SK-N-SH (cell line): ENCODE measurements at regions not wholly inside any gene's neighbourhood (a gene's known extent, or its start where the extent isn't known, plus 50 kb on each side); places are given as distances from the start of the nearest gene placed in this dataset.

Experiments
- EP300 ChIP-seq, 2 experiments: IDR thresholded peaks; 2 replicates each; pipeline versions ENCODE4 v1.4.0 to v1.6.1; 2012; ENCODE audit warnings: borderline replicate concordance in 1 of 2, low read depth in 1 of 2, low read length in 1 of 2
- FOXM1 ChIP-seq: IDR thresholded peaks from 2 replicates; pipeline ENCODE4 v1.4.0; 2012; ENCODE audit warnings: low read depth, mild to moderate bottlenecking
- POLR2AphosphoS5 ChIP-seq: IDR thresholded peaks from 2 replicates; pipeline ENCODE4 v1.6.1; 2012; ENCODE audit warnings: low read depth, low read length
- REST ChIP-seq: IDR thresholded peaks from 2 replicates; pipeline ENCODE4 v1.6.1; 2012; ENCODE audit warnings: mild to moderate bottlenecking, low read depth, low read length, moderate library complexity
- RXRA ChIP-seq: IDR thresholded peaks from 2 replicates; pipeline ENCODE4 v1.4.0; 2012; ENCODE audit warnings: low read depth, mild to moderate bottlenecking, borderline replicate concordance
- TF ChIP-seq, protein P1 (sequence below): fragments of 200-600 bp; sonication (generic); IDR thresholded peaks from 2 replicates; pipeline ENCODE4 v1.6.1; 2017; ENCODE audit warnings: antibody characterized with exemption, mild to moderate bottlenecking, moderate library complexity

DNA sequence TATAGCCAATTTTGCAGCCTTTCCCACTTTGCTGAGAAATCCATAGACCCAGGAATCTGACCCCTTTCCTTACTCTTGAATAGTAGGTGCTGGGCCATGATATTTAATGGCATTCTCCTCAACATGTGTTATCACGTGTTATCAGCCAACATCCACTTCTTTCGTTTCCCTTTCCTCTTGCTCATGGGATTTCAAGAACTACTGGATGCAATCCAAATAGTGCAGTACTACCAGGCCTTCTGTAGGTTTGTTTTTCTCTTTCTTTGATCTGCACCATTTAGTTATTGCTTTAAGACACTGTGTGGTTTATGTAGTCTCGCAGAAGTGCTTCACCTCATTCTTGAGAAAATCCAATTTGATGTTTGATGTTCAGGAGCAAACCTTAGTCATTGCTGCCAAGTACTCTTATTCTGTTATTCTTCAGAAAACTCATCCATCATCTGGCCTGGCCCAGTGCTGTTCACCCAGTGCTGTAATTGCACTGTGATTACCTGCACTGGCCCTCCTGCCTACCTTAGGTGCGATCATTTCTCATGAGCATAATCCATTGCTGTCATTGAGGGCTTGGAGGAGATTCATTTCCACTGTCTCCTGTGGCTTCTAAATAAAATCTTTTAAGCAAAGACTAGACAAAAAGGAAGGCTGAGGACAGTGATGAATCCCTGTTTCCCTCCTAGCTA lies 315.3 kb downstream of the BMPER start:
- TF ChIP-seq POLR2AphosphoS5: no peak
- TF ChIP-seq REST: no peak
- TF ChIP-seq, protein P1, sequence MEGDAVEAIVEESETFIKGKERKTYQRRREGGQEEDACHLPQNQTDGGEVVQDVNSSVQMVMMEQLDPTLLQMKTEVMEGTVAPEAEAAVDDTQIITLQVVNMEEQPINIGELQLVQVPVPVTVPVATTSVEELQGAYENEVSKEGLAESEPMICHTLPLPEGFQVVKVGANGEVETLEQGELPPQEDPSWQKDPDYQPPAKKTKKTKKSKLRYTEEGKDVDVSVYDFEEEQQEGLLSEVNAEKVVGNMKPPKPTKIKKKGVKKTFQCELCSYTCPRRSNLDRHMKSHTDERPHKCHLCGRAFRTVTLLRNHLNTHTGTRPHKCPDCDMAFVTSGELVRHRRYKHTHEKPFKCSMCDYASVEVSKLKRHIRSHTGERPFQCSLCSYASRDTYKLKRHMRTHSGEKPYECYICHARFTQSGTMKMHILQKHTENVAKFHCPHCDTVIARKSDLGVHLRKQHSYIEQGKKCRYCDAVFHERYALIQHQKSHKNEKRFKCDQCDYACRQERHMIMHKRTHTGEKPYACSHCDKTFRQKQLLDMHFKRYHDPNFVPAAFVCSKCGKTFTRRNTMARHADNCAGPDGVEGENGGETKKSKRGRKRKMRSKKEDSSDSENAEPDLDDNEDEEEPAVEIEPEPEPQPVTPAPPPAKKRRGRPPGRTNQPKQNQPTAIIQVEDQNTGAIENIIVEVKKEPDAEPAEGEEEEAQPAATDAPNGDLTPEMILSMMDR: no peak
- TF ChIP-seq EP300 (IDR thresholded peaks at IDR 0.05; ENCODE audit: borderline replicate concordance in 1 of 2, low read depth in 1 of 2, low read length in 1 of 2): no peak
- no peak for TF ChIP-seq FOXM1
- no peak for TF ChIP-seq RXRA
